ENCODE measurements at regions not wholly inside any gene's neighbourhood (a gene's known extent, or its start where the extent isn't known, plus 50 kb on each side); places are given as distances from the start of the nearest gene placed in this dataset.

GRCh38 chr16:59905606-59906005 lies 1171.5 kb upstream of the GOT2 start:
- TF ChIP-seq POLR2AphosphoS5 (IDR thresholded peaks at IDR 0.05) (no peak), POLR2A (IDR thresholded peaks at IDR 0.05) (no peak), CTCF (IDR thresholded peaks at IDR 0.05) (no peak), EP300 (IDR thresholded peaks at IDR 0.05) (no peak)
